GM12878 (cell line): ENCODE measurements at regions not wholly inside any gene's neighbourhood (a gene's known extent, or its start where the extent isn't known, plus 50 kb on each side); places are given as distances from the start of the nearest gene placed in this dataset.

Experiments used
- ATAC-seq: fragments of 200-7000 bp; cut with Tn5 transposase; 3 replicates; pipeline ENCODE4 v1.9.1; 2020; ENCODE audit warnings: mild to moderate bottlenecking, moderate library complexity
- BruUV-seq: library from RNA; stranded (reverse); fragments of 400-500 nt; replicated peaks from 2 replicates; lab custom pipeline; 2021; lab: Mats Ljungman, UMichigan
- CTCF ChIA-PET: fragments of 300-600 bp; sonication (Branson Sonifier 250); formaldehyde crosslinking; extraction: SDS; loops from one replicate; lab custom pipeline; 2021; ENCODE audit warnings: inconsistent platforms; lab: Yijun Ruan, JAX
- POLR2A ChIA-PET: fragments of 350-600 bp; formaldehyde crosslinking; extraction: SDS; loops from one replicate; lab custom pipeline; 2021; ENCODE audit warnings: inconsistent platforms; lab: Charles Lee
- RAD21 ChIA-PET: fragments of 300-600 bp; sonication (Branson Sonifier 250); formaldehyde crosslinking; loops from one replicate; lab custom pipeline; 2023; ENCODE audit warnings: antibody characterized with exemption; ENCODE audit not compliant: unreplicated experiment; lab: Charles Lee
- SMC1A ChIA-PET: fragments of 300-600 bp; sonication (Branson Sonifier 250); formaldehyde crosslinking; loops from one replicate; lab custom pipeline; 2023; ENCODE audit not compliant: unreplicated experiment, uncharacterized antibody; lab: Charles Lee
- DNase-seq: peaks from one replicate; pipeline ENCODE4 v3.0.0-alpha.2; 2011; ENCODE audit warnings: low read depth, low spot score
- FAIRE-seq: peaks from 3 replicates; lab custom pipeline; 2011; peaks lifted over from hg19 to GRCh38; lab: Jason Lieb, UNC
- H2AFZ ChIP-seq: 2 replicates; pipeline ENCODE4 v1.6.0; 2011; ENCODE audit warnings: low read depth, low read length, control low read depth; ENCODE audit not compliant: control insufficient read depth
- H3K27ac ChIP-seq: 2 replicates; pipeline ENCODE4 v1.5.1; 2011; ENCODE audit warnings: control low read depth; ENCODE audit not compliant: control insufficient read depth, insufficient read depth
- H3K27me3 ChIP-seq, 2 experiments: replicated peaks in 1 of 2; 2 replicates each; pipeline versions ENCODE4 v1.6.0 to v1.6.1; 2011; ENCODE audit warnings: low read length in 1 of 2; ENCODE audit not compliant: control insufficient read depth in 2 of 2, insufficient read depth in 2 of 2
- H3K36me3 ChIP-seq, 2 experiments: 2 replicates each; pipeline ENCODE4 v1.5.1; 2011; ENCODE audit warnings: low read length in 1 of 2; ENCODE audit not compliant: control insufficient read depth in 2 of 2, insufficient read depth in 2 of 2
- H3K4me1 ChIP-seq: 2 replicates; pipeline ENCODE4 v1.6.1; 2011; ENCODE audit warnings: mild to moderate bottlenecking, low read length, moderate library complexity, mixed read lengths; ENCODE audit not compliant: control insufficient read depth, insufficient read depth
- H3K4me2 ChIP-seq: 2 replicates; pipeline ENCODE4 v1.6.0; 2011; ENCODE audit warnings: control low read depth; ENCODE audit not compliant: control insufficient read depth, insufficient read depth
- H3K4me3 ChIP-seq: fragments of 200-600 bp; sonication (generic); 2 replicates; pipeline ENCODE4 v1.5.1; 2016
- H3K79me2 ChIP-seq: 2 replicates; pipeline ENCODE4 v1.6.0; 2011; ENCODE audit warnings: low read length; ENCODE audit not compliant: control insufficient read depth, insufficient read depth
- H3K9ac ChIP-seq: 2 replicates; pipeline ENCODE4 v1.8.0; 2011; ENCODE audit warnings: low read length, control low read depth, mixed read lengths; ENCODE audit not compliant: control insufficient read depth, insufficient read depth
- H3K9me3 ChIP-seq: replicated peaks from 3 replicates; pipeline ENCODE4 v1.5.1; 2011; ENCODE audit warnings: mild to moderate bottlenecking, low read length; ENCODE audit not compliant: control insufficient read depth, insufficient read depth
- H4K20me1 ChIP-seq: 2 replicates; pipeline ENCODE4 v1.6.0; 2011; ENCODE audit not compliant: control insufficient read depth, insufficient read depth
- CREB1 ChIP-seq: IDR thresholded peaks from 2 replicates; pipeline ENCODE4 v1.6.1; 2012; ENCODE audit warnings: low read depth, mild to moderate bottlenecking, inconsistent platforms
- ELK1 ChIP-seq: IDR thresholded peaks from 2 replicates; pipeline ENCODE4 v1.6.1; 2012; ENCODE audit warnings: low read depth, low read length, improper control_type of control experiment
- HDAC2 ChIP-seq: fragments of 200-600 bp; sonication (generic); IDR thresholded peaks from 2 replicates; pipeline ENCODE4 v1.6.1; 2017
- NR2C2 ChIP-seq: IDR thresholded peaks from 2 replicates; pipeline ENCODE4 v1.6.1; 2011; ENCODE audit warnings: borderline replicate concordance, low read depth; ENCODE audit not compliant: control insufficient read depth, insufficient read length
- POLR2AphosphoS2 ChIP-seq: IDR thresholded peaks from 2 replicates; pipeline ENCODE4 v1.6.1; 2011; ENCODE audit warnings: low read depth, mild to moderate bottlenecking, low read length, improper control_type of control experiment, moderate library complexity
- SP1 ChIP-seq: IDR thresholded peaks from one replicate; pipeline ENCODE4 v1.6.1; 2011; ENCODE audit warnings: low read depth, low read length
- TAF1 ChIP-seq: IDR thresholded peaks from 2 replicates; pipeline ENCODE4 v1.6.1; 2011; ENCODE audit warnings: mild to moderate bottlenecking, low read depth, low read length, borderline replicate concordance
- TARDBP ChIP-seq: IDR thresholded peaks from 2 replicates; pipeline ENCODE4 v1.6.1; 2016; ENCODE audit warnings: borderline replicate concordance
- USF1 ChIP-seq: IDR thresholded peaks from 2 replicates; pipeline ENCODE4 v1.6.1; 2011; ENCODE audit warnings: borderline replicate concordance, low read depth, mild to moderate bottlenecking, moderate library complexity, mixed read lengths, low read length; ENCODE audit not compliant: insufficient read depth; ENCODE audit errors: extremely low read length
- USF2 ChIP-seq: IDR thresholded peaks from 2 replicates; pipeline ENCODE4 v1.6.1; 2011; ENCODE audit warnings: low read depth, low read length, improper control_type of control experiment, borderline replicate concordance
- ZNF207 ChIP-seq: fragments of 450-650 bp; IDR thresholded peaks from 2 replicates; pipeline ENCODE4 v1.6.1; 2014; ENCODE audit warnings: antibody characterized with exemption, mild to moderate bottlenecking, borderline replicate concordance
- ZSCAN29 ChIP-seq: fragments of 450-650 bp; IDR thresholded peaks from 2 replicates; pipeline ENCODE4 v1.6.1; 2017; ENCODE audit warnings: mild to moderate bottlenecking, moderate library complexity
- WGBS: methylation state at CpG from one replicate; pipeline ENCODE4 v1.1.6; 2016; ENCODE audit warnings: low lambda C conversion rate; ENCODE audit not compliant: insufficient replicate concordance, insufficient coverage; ENCODE audit errors: missing lambda C conversion rate; 5-methylcytosine and 5-hydroxymethylcytosine counted together
- in situ Hi-C: fragments of 300-500 bp; cut with MboI; formaldehyde crosslinking; loops from 9 replicates; pipeline ENCODE4 v1.14.3; 2018; ENCODE audit warnings: mixed read lengths
- intact Hi-C: fragments of 100-400 bp; cut with micrococcal nuclease; formaldehyde crosslinking; loops from one replicate; pipeline ENCODE4 v1.14.2; 2022; ENCODE audit not compliant: unreplicated experiment
- TF ChIP-seq, protein P1 (sequence below): fragments of 450-650 bp; IDR thresholded peaks from 2 replicates; pipeline ENCODE4 v1.6.1; 2017; ENCODE audit warnings: antibody characterized with exemption, mild to moderate bottlenecking, moderate library complexity

DNA sequence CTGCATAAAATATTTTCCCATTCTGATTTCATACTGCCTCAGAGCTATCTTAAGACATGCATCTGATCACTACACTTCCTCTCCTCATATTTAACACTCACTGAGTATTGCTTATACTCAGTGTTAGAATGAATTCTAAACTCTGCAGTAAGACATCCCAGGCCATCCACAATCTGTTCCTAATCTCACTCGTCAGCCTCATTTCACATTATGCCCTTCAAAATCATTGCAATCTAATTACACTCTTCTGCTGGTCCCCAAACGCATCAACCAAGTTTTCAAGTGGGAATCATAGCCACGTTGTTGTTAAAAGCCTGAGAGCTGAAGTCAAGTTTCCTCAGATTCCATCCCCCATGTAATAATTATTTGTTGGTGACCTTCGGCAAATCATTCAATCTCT lies 1177.9 kb downstream of the ARAP2 start:
- H3K4me2 ChIP-seq = no peak overlapping the region
- no TSS peak for BruUV-seq
- intact Hi-C loops = no loop called here
- TF ChIP-seq USF1 = no peak
- TF ChIP-seq ZNF207 = no peak
- TF ChIP-seq ELK1 = no peak
- no peak for TF ChIP-seq TARDBP
- no peak for TF ChIP-seq POLR2AphosphoS2
- TF ChIP-seq NR2C2 = no peak
- TF ChIP-seq SP1 = no peak
- TF ChIP-seq USF2 = no peak
- no peak for TF ChIP-seq HDAC2
- TF ChIP-seq CREB1 = no peak
- TF ChIP-seq TAF1 = no peak
- TF ChIP-seq, protein P1, sequence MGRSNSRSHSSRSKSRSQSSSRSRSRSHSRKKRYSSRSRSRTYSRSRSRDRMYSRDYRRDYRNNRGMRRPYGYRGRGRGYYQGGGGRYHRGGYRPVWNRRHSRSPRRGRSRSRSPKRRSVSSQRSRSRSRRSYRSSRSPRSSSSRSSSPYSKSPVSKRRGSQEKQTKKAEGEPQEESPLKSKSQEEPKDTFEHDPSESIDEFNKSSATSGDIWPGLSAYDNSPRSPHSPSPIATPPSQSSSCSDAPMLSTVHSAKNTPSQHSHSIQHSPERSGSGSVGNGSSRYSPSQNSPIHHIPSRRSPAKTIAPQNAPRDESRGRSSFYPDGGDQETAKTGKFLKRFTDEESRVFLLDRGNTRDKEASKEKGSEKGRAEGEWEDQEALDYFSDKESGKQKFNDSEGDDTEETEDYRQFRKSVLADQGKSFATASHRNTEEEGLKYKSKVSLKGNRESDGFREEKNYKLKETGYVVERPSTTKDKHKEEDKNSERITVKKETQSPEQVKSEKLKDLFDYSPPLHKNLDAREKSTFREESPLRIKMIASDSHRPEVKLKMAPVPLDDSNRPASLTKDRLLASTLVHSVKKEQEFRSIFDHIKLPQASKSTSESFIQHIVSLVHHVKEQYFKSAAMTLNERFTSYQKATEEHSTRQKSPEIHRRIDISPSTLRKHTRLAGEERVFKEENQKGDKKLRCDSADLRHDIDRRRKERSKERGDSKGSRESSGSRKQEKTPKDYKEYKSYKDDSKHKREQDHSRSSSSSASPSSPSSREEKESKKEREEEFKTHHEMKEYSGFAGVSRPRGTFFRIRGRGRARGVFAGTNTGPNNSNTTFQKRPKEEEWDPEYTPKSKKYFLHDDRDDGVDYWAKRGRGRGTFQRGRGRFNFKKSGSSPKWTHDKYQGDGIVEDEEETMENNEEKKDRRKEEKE = no peak
- TF ChIP-seq ZSCAN29 = no peak
- TF ChIP-seq, all 136 proteins: peak for 0
- CTCF ChIA-PET = no interaction called here
- in situ Hi-C loops = no loop called here
- H3K9me3 ChIP-seq = no peaks in the 10 kb centered on the region
- RAD21 ChIA-PET = no interaction called here
- H3K27ac ChIP-seq = no peak overlapping the region
- DNase-seq (no peak), ATAC-seq (no peak), FAIRE-seq (no peak)
- no peak overlapping the region for H3K4me3 ChIP-seq
- 3% methylated on average over 4 of the region's 4 CpGs for WGBS
- POLR2A ChIA-PET = no interaction called here
- no peaks in the 10 kb centered on the region for H3K4me1 ChIP-seq
- no peaks in the 10 kb centered on the region for H3K79me2 ChIP-seq
- no peak overlapping the region for H3K9ac ChIP-seq
- H4K20me1 ChIP-seq = no peaks in the 10 kb centered on the region
- no peaks in the 10 kb centered on the region for H3K27me3 ChIP-seq
- no peaks in the 10 kb centered on the region for H3K36me3 ChIP-seq
- H2AFZ ChIP-seq = no peak overlapping the region
- SMC1A ChIA-PET = no interaction called here
